ENCODE measurements at regions not wholly inside any gene's neighbourhood (a gene's known extent, or its start where the extent isn't known, plus 50 kb on each side); places are given as distances from the start of the nearest gene placed in this dataset.
"Not testable (repeated sequence)": the region's sequence is repeated elsewhere in the genome, so short reads cannot be mapped to it uniquely, and the experiment has no call there.

- DNase-seq: not testable (repeated sequence)
Observed at GRCh38 chr3:102357313-102357712, 77.5 kb upstream of the ZPLD1 start.

DNA sequence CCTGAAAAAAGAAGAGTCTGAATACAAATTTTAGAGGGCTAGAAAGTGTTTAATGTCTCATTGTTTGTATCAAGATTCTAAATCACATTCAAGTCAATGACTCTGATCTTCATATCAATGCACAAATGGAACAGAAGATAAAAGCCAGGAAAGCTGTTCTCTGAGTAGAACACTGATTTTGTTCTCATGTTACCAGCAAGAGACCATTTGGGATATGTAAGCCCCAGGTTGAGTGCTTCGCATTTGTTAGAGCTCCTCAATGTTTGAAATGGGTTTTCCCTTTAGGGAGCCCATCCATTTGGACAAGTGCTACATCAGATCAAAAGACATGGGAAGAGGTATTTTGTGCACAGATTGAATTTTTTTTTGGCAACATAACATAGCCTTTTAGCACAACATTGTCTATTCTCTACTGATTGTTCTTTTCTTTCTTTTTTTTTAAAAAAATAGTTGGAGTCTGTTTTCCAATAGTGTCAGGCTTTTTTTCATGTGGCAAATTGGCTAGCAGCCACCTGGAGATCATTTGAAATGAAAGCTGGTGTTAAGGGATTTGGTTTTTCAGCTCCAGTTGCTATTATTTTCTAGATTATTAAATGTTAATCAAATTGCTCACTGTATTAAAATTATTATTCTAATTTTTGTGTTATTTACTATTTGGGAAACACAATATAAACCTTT lies 74.5 kb upstream of the ZPLD1 start:
- no peak for DNase-seq

GRCh38 chr3:102361101-102361500 lies 73.7 kb upstream of the ZPLD1 start:
- DNase-seq: no peak

GRCh38 chr3:102366116-102366515 lies 68.7 kb upstream of the ZPLD1 start:
- not testable (repeated sequence) for DNase-seq

GRCh38 chr3:102374863-102375634 lies 59.8 kb upstream of the ZPLD1 start:
- no peak for DNase-seq

- no peak for DNase-seq
Observed at GRCh38 chr3:102378216-102378615, 56.6 kb upstream of the ZPLD1 start.

- DNase-seq: not testable (repeated sequence)
Observed at GRCh38 chr3:102382201-102382600, 52.6 kb upstream of the ZPLD1 start.

Data from NCI-H1694 treated with DMSO at 0.1 percent for 48 hours (cell line).